ENCODE measurements at regions not wholly inside any gene's neighbourhood (a gene's known extent, or its start where the extent isn't known, plus 50 kb on each side); places are given as distances from the start of the nearest gene placed in this dataset.

DNA sequence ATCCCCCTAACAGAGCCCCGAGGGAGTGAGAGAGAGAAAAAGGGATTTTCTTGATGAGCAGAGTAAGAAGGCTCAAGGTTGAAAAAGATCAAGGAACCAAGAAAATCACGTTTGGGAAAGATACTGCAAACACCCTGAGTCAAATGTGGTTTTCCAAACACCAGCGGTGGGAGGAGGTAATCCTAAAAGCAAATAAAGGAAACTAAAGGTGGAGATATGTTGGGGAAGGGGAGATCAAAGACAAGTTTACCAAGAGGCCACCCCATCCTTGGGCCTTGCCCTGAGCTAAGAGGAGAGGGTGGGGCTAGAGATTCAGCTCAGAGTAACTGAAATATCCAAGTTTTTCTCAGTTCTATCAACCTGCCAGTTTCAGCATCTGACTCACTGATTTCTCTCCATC is 332.3 kb downstream of the ETAA1 start (continued):
- TF ChIP-seq PLSCR1 (CRISPR knock-in tag; IDR thresholded peaks at IDR 0.05; ENCODE audit: borderline replicate concordance) (no peak), HNF4G (IDR thresholded peaks at IDR 0.05; ENCODE audit: borderline replicate concordance, low read depth, low read length) (peak; percentile 20; the same call in 1 of the 2 replicates), HNF4G (CRISPR knock-in tag; IDR thresholded peaks at IDR 0.05; ENCODE audit: borderline replicate concordance, low read depth) (no peak), ZNF850 (CRISPR knock-in tag; conservative IDR thresholded peaks at IDR 0.05) (no peak), ZNF292 (CRISPR knock-in tag; IDR thresholded peaks at IDR 0.05; ENCODE audit: borderline replicate concordance, low read depth) (no peak), KDM4B (CRISPR knock-in tag; IDR thresholded peaks at IDR 0.05) (no peak), CHCHD3 (CRISPR knock-in tag; IDR thresholded peaks at IDR 0.05) (no peak), FOXP4 (CRISPR knock-in tag; IDR thresholded peaks at IDR 0.05) (peak; percentile 36; the same call in 1 of the 2 replicates), ZNF282 (IDR thresholded peaks at IDR 0.05; ENCODE audit: partially characterized antibody) (no peak), RFXANK (CRISPR knock-in tag; IDR thresholded peaks at IDR 0.05) (no peak), MXD3 (CRISPR knock-in tag; IDR thresholded peaks at IDR 0.05) (no peak), GMEB1 (CRISPR knock-in tag; IDR thresholded peaks at IDR 0.05; ENCODE audit: borderline replicate concordance) (no peak), JARID2 (CRISPR knock-in tag; IDR thresholded peaks at IDR 0.05; ENCODE audit: insufficient replicate concordance) (no peak), SMYD3 (CRISPR knock-in tag; IDR thresholded peaks at IDR 0.05) (no peak), REPIN1 (CRISPR knock-in tag; IDR thresholded peaks at IDR 0.05; ENCODE audit: borderline replicate concordance, low read depth) (no peak), ZNF616 (CRISPR knock-in tag; IDR thresholded peaks at IDR 0.05; ENCODE audit: low read depth) (no peak)
- TF ChIP-seq, protein P1, sequence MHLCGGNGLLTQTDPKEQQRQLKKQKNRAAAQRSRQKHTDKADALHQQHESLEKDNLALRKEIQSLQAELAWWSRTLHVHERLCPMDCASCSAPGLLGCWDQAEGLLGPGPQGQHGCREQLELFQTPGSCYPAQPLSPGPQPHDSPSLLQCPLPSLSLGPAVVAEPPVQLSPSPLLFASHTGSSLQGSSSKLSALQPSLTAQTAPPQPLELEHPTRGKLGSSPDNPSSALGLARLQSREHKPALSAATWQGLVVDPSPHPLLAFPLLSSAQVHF (CRISPR knock-in tag; IDR thresholded peaks at IDR 0.05), result no peak
- TF ChIP-seq, protein P2, sequence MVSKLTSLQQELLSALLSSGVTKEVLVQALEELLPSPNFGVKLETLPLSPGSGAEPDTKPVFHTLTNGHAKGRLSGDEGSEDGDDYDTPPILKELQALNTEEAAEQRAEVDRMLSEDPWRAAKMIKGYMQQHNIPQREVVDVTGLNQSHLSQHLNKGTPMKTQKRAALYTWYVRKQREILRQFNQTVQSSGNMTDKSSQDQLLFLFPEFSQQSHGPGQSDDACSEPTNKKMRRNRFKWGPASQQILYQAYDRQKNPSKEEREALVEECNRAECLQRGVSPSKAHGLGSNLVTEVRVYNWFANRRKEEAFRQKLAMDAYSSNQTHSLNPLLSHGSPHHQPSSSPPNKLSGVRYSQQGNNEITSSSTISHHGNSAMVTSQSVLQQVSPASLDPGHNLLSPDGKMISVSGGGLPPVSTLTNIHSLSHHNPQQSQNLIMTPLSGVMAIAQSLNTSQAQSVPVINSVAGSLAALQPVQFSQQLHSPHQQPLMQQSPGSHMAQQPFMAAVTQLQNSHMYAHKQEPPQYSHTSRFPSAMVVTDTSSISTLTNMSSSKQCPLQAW (CRISPR knock-in tag; IDR thresholded peaks at IDR 0.05), result no peak
